H9 (cell line): ENCODE measurements at regions not wholly inside any gene's neighbourhood (a gene's known extent, or its start where the extent isn't known, plus 50 kb on each side); places are given as distances from the start of the nearest gene placed in this dataset.
"Not testable (repeated sequence)": the region's sequence is repeated elsewhere in the genome, so short reads cannot be mapped to it uniquely, and the experiment has no call there.

Experiments used
- DNase-seq: peaks from one replicate; pipeline ENCODE4 v3.0.0-alpha.2; 2017
- H2AFZ ChIP-seq: one replicate; pipeline ENCODE4 v1.6.1; 2013; ENCODE audit warnings: mild to moderate bottlenecking, low read length, control low read depth, moderate library complexity
- H2AK5ac ChIP-seq: 2 replicates; pipeline ENCODE4 v1.6.1; 2013; ENCODE audit warnings: low read length, control low read depth, mixed read lengths; ENCODE audit not compliant: insufficient read length
- H2BK120ac ChIP-seq: one replicate; pipeline ENCODE4 v1.6.1; 2013; ENCODE audit warnings: low read depth, mild to moderate bottlenecking, low read length, control low read depth, inconsistent platforms; ENCODE audit not compliant: poor library complexity, severe bottlenecking
- H2BK12ac ChIP-seq: 2 replicates; pipeline ENCODE4 v1.6.1; 2013; ENCODE audit warnings: low read length, control low read depth, mixed read lengths, low read depth; ENCODE audit not compliant: insufficient read length
- H2BK15ac ChIP-seq: 2 replicates; pipeline ENCODE4 v1.6.1; 2013; ENCODE audit warnings: low read depth, low read length, control low read depth
- H2BK20ac ChIP-seq: one replicate; pipeline ENCODE4 v1.6.1; 2013; ENCODE audit warnings: low read depth, mild to moderate bottlenecking, low read length, control low read depth, inconsistent platforms; ENCODE audit not compliant: poor library complexity, severe bottlenecking
- H2BK5ac ChIP-seq: 2 replicates; pipeline ENCODE4 v1.6.1; 2013; ENCODE audit warnings: low read length, control low read depth, mixed read lengths; ENCODE audit not compliant: insufficient read length
- H3K14ac ChIP-seq: 2 replicates; pipeline ENCODE4 v1.6.1; 2013; ENCODE audit warnings: low read length, control low read depth; ENCODE audit not compliant: insufficient read depth
- H3K18ac ChIP-seq: 2 replicates; pipeline ENCODE4 v1.6.1; 2013; ENCODE audit warnings: low read depth, mild to moderate bottlenecking, mixed read lengths, low read length, control low read depth; ENCODE audit not compliant: insufficient read length
- H3K23ac ChIP-seq: 2 replicates; pipeline ENCODE4 v1.6.1; 2013; ENCODE audit warnings: low read length, control low read depth, mixed read lengths, low read depth; ENCODE audit not compliant: insufficient read length
- H3K23me2 ChIP-seq: 2 replicates; pipeline ENCODE4 v1.6.1; 2013; ENCODE audit warnings: low read depth, mild to moderate bottlenecking, mixed read lengths, low read length, control low read depth; ENCODE audit not compliant: insufficient read length, poor library complexity, severe bottlenecking
- H3K27ac ChIP-seq: 2 replicates; pipeline ENCODE4 v1.5.1; 2013; ENCODE audit warnings: low read length, control low read depth, mixed read lengths, low read depth; ENCODE audit not compliant: insufficient read length
- H3K27me3 ChIP-seq: 2 replicates; pipeline ENCODE4 v1.6.1; 2013; ENCODE audit warnings: low read length, control low read depth, inconsistent platforms; ENCODE audit not compliant: insufficient read depth
- H3K4ac ChIP-seq: 2 replicates; pipeline ENCODE4 v1.6.1; 2013; ENCODE audit warnings: low read depth, mild to moderate bottlenecking, control low read depth, inconsistent platforms, low read length, moderate library complexity
- H3K4me1 ChIP-seq: 2 replicates; pipeline ENCODE4 v1.6.1; 2013; ENCODE audit warnings: low read length, control low read depth, inconsistent platforms; ENCODE audit not compliant: insufficient read depth
- H3K4me2 ChIP-seq: 2 replicates; pipeline ENCODE4 v1.6.1; 2013; ENCODE audit warnings: low read length, control low read depth, mixed read lengths; ENCODE audit not compliant: insufficient read length, insufficient read depth
- H3K56ac ChIP-seq: 2 replicates; pipeline ENCODE4 v1.6.1; 2013; ENCODE audit warnings: low read depth, mild to moderate bottlenecking, mixed read lengths, low read length, control low read depth; ENCODE audit not compliant: insufficient read length
- H3K79me1 ChIP-seq: 2 replicates; pipeline ENCODE4 v1.6.1; 2013; ENCODE audit warnings: low read depth, mild to moderate bottlenecking, moderate library complexity, low read length, control low read depth, inconsistent platforms; ENCODE audit not compliant: insufficient read depth, poor library complexity, severe bottlenecking
- H3K79me2 ChIP-seq: 2 replicates; pipeline ENCODE4 v1.6.1; 2013; ENCODE audit warnings: low read length, control low read depth, inconsistent platforms; ENCODE audit not compliant: insufficient read depth
- H3K9ac ChIP-seq: 2 replicates; pipeline ENCODE4 v1.6.1; 2013; ENCODE audit warnings: low read length, control low read depth, mixed read lengths; ENCODE audit not compliant: insufficient read length; ENCODE audit errors: extremely low read depth
- H3K9me3 ChIP-seq: one replicate; pipeline ENCODE4 v1.6.1; 2013; ENCODE audit warnings: low read depth, low read length, inconsistent platforms; ENCODE audit not compliant: control insufficient read depth
- H3T11ph ChIP-seq: one replicate; pipeline ENCODE4 v1.6.1; 2013; ENCODE audit warnings: mild to moderate bottlenecking, low read length, control low read depth, inconsistent platforms
- H4K20me1 ChIP-seq: one replicate; pipeline ENCODE4 v1.6.1; 2013; ENCODE audit not compliant: control insufficient read depth, insufficient read length, insufficient read depth
- H4K5ac ChIP-seq: 2 replicates; pipeline ENCODE4 v1.6.1; 2013; ENCODE audit warnings: low read depth, mild to moderate bottlenecking, mixed read lengths, low read length, control low read depth; ENCODE audit not compliant: insufficient read length
- H4K8ac ChIP-seq: replicated peaks from 2 replicates; pipeline ENCODE4 v1.6.1; 2013; ENCODE audit warnings: low read length, control low read depth, mixed read lengths, low read depth; ENCODE audit not compliant: insufficient read length
- H4K91ac ChIP-seq: 2 replicates; pipeline ENCODE4 v1.6.1; 2013; ENCODE audit warnings: low read depth, mild to moderate bottlenecking, moderate library complexity, mixed read lengths, low read length, control low read depth; ENCODE audit not compliant: insufficient read length
- H3K27ac Mint-ChIP-seq, 3 experiments: 2 replicates in 2 of 3; 3 replicates in 1 of 3; pipeline ENCODE4 v1.8.0; 2020 to 2021; ENCODE audit warnings: mixed read lengths in 3 of 3, mild to moderate bottlenecking in 1 of 3, moderate library complexity in 1 of 3
- H3K27me3 Mint-ChIP-seq: 2 replicates; pipeline ENCODE4 v1.8.0; 2021; ENCODE audit warnings: low read depth, mild to moderate bottlenecking, moderate library complexity, mixed read lengths
- H3K36me3 Mint-ChIP-seq, 3 experiments: 2 replicates in 2 of 3; 3 replicates in 1 of 3; pipeline ENCODE4 v1.8.0; 2020 to 2021; ENCODE audit warnings: low read depth in 3 of 3, mixed read lengths in 3 of 3; ENCODE audit not compliant: insufficient read depth in 1 of 3
- H3K4me1 Mint-ChIP-seq, 2 experiments: 2 replicates each; pipeline ENCODE4 v1.8.0; 2020; ENCODE audit warnings: mixed read lengths in 2 of 2
- H3K4me3 Mint-ChIP-seq, 2 experiments: 2 replicates in 1 of 2; 3 replicates in 1 of 2; pipeline ENCODE4 v1.8.0; 2020 to 2021; ENCODE audit warnings: mild to moderate bottlenecking in 2 of 2, mixed read lengths in 2 of 2, moderate library complexity in 1 of 2
- H3K9me3 Mint-ChIP-seq, 2 experiments: 2 replicates in 1 of 2; 3 replicates in 1 of 2; pipeline ENCODE4 v1.8.0; 2020; ENCODE audit warnings: mild to moderate bottlenecking in 2 of 2, mixed read lengths in 2 of 2, moderate library complexity in 1 of 2
- WGBS: extraction: QIAGEN DNeasy Blood & Tissue Kit; methylation state at CpG from one replicate; pipeline ENCODE4 v1.1.7; 2013; ENCODE audit warnings: missing lambda C conversion rate, low lambda C conversion rate, mixed read lengths; ENCODE audit not compliant: insufficient read length; ENCODE audit errors: extremely low coverage; 5-methylcytosine and 5-hydroxymethylcytosine counted together

DNA sequence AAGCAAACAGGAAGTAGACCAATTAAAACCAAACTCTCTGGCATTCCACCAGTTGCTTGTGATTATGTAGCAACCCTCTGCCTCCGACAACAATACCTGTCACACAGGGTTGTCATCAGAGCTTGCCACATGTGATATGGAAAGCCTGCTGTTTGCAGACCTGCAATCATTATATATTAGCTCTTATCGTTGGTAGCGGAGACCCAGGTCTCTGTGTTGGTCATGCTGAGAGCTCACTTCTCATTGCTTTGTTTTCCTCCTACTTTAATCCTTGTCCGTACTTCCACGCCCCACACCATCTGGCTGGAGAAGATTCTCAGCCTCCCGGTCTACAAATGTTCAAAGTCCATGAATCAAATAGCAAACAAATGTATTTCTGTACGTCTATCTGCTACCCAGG is 4225.6 kb upstream of the OR11H1 start:
- H4K5ac ChIP-seq, H3K4me2 ChIP-seq, H3K23me2 ChIP-seq, H2BK12ac ChIP-seq, H3K23ac ChIP-seq, H3K27me3 ChIP-seq, H3K9ac ChIP-seq, H2BK20ac ChIP-seq, H3K4me3 Mint-ChIP-seq, H2AFZ ChIP-seq, H3K4ac ChIP-seq, H2BK5ac ChIP-seq, H3K79me2 ChIP-seq, H3K18ac ChIP-seq, H3K14ac ChIP-seq, H3K79me1 ChIP-seq, H3K56ac ChIP-seq, H2BK15ac ChIP-seq, DNase-seq, H3K4me1 ChIP-seq, H4K20me1 ChIP-seq, H3K27me3 Mint-ChIP-seq, H4K8ac ChIP-seq, H3K27ac Mint-ChIP-seq, H3K4me1 Mint-ChIP-seq, H4K91ac ChIP-seq, H3K27ac ChIP-seq, H3T11ph ChIP-seq, H2BK120ac ChIP-seq, H2AK5ac ChIP-seq: not testable (repeated sequence)
- WGBS, result no CpG with 5 or more reads among the region's 7 CpGs
- H3K9me3 Mint-ChIP-seq, result peaks cover 93 to 96% of the 10 kb centered on the region in 2 experiments
- H3K36me3 Mint-ChIP-seq, result peaks cover 31 to 60% (median 52%) of the 10 kb centered on the region in 3 experiments
- peaks cover 75% of the 10 kb centered on the region for H3K9me3 ChIP-seq

DNA sequence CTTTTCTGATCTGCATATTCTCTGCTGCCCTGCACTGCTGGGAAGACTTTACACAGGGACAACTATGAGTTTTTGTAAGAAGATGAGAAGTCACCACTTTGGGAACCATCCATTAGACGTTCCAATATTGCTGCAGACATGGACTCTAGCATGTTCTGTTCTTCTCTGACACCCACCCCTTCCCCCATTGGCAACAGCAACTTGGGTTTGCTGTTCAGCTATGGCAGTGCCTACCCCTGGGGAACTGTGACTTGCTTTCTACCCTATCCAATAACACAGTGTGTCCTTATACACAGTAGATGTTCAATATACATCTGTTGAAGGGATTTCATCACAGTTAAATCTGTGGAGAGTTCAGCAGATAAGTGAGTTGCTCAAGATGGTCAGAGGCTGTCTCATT is 4225.1 kb upstream of the OR11H1 start:
- H3K23ac ChIP-seq, H2BK12ac ChIP-seq, H3K4ac ChIP-seq, H3K27me3 ChIP-seq, H4K8ac ChIP-seq, H3K4me2 ChIP-seq, H3K27ac ChIP-seq, DNase-seq, H2BK20ac ChIP-seq, H3K9ac ChIP-seq, H2BK15ac ChIP-seq, H3K27ac Mint-ChIP-seq, H3K79me1 ChIP-seq, H3K4me3 Mint-ChIP-seq, H3K4me1 Mint-ChIP-seq, H3K79me2 ChIP-seq, H3K4me1 ChIP-seq, H3K56ac ChIP-seq, H2BK5ac ChIP-seq, H4K5ac ChIP-seq, H2AFZ ChIP-seq, H3K18ac ChIP-seq, H3K23me2 ChIP-seq, H4K91ac ChIP-seq, H2BK120ac ChIP-seq, H3K27me3 Mint-ChIP-seq, H3T11ph ChIP-seq, H3K14ac ChIP-seq, H4K20me1 ChIP-seq, H2AK5ac ChIP-seq: not testable (repeated sequence)
- Mint-ChIP-seq H3K9me3 (peaks cover 93 to 96% of the 10 kb centered on the region in 2 experiments), H3K36me3 (peaks cover 36 to 61% (median 54%) of the 10 kb centered on the region in 3 experiments)
- no CpG with 5 or more reads among the region's 1 CpG for WGBS
- peaks cover 77% of the 10 kb centered on the region for H3K9me3 ChIP-seq
